ENCODE measurements at regions not wholly inside any gene's neighbourhood (a gene's known extent, or its start where the extent isn't known, plus 50 kb on each side); places are given as distances from the start of the nearest gene placed in this dataset.
"Not testable (repeated sequence)": the region's sequence is repeated elsewhere in the genome, so short reads cannot be mapped to it uniquely, and the experiment has no call there.

GRCh38 chr1:201639826-201640225 lies 100.9 kb downstream of the NAV1 start:
- no peak for DNase-seq

GRCh38 chr1:201640624-201641023 lies 101.7 kb downstream of the NAV1 start:
- DNase-seq = no peak

GRCh38 chr1:201641524-201642253 lies 102.8 kb downstream of the NAV1 start:
- no peak for DNase-seq

GRCh38 chr1:201643835-201644104 lies 104.8 kb downstream of the NAV1 start:
- DNase-seq = no peak

- no peak for DNase-seq
These were observed 105.3 kb downstream of the NAV1 start for GRCh38 chr1:201644197-201644596.

GRCh38 chr1:201645000-201645399 lies 106.1 kb downstream of the NAV1 start:
- DNase-seq = not testable (repeated sequence)

- no peak for DNase-seq
These were observed 107.0 kb downstream of the NAV1 start for GRCh38 chr1:201645956-201646355.

GRCh38 chr1:201646411-201647022 lies 107.6 kb downstream of the NAV1 start:
- DNase-seq = no peak

- DNase-seq = no peak
These were observed 108.2 kb downstream of the NAV1 start for GRCh38 chr1:201647094-201647493.

- DNase-seq = no peak
These were observed 108.8 kb downstream of the NAV1 start for GRCh38 chr1:201647722-201648065.

- no peak for DNase-seq
These were observed 109.4 kb downstream of the NAV1 start for GRCh38 chr1:201648066-201648906.

- no peak for DNase-seq
These were observed 110.2 kb downstream of the NAV1 start for GRCh38 chr1:201648907-201649721.

GRCh38 chr1:201649761-201650622 lies 111.1 kb downstream of the NAV1 start:
- peak; percentile 60 for DNase-seq

- DNase-seq = no peak
These were observed 111.7 kb downstream of the NAV1 start for GRCh38 chr1:201650623-201650933.

- DNase-seq = no peak
These were observed 113.3 kb downstream of the NAV1 start for GRCh38 chr1:201652181-201652580.

GRCh38 chr1:201653233-201653632 lies 114.3 kb downstream of the NAV1 start:
- no peak for DNase-seq

GRCh38 chr1:201653883-201654282 lies 115.0 kb downstream of the NAV1 start:
- DNase-seq = no peak

GRCh38 chr1:201655243-201655642 lies 116.3 kb downstream of the NAV1 start:
- DNase-seq = no peak

GRCh38 chr1:201655910-201656309 lies 117.0 kb downstream of the NAV1 start:
- DNase-seq = no peak

- no peak for DNase-seq
These were observed 117.5 kb downstream of the NAV1 start for GRCh38 chr1:201656311-201657032.

- no peak for DNase-seq
These were observed 120.6 kb downstream of the NAV1 start for GRCh38 chr1:201659572-201659971.
